Motor neuron (in vitro differentiated cells): ENCODE measurements at regions not wholly inside any gene's neighbourhood (a gene's known extent, or its start where the extent isn't known, plus 50 kb on each side); places are given as distances from the start of the nearest gene placed in this dataset.
"Not testable (repeated sequence)": the region's sequence is repeated elsewhere in the genome, so short reads cannot be mapped to it uniquely, and the experiment has no call there.

Experiments used
- ATAC-seq, 8 experiments: fragments of 200-7000 bp; cut with Tn5 transposase; replicated peaks in 6 of 8; 2 replicates each; pipeline ENCODE4 v1.8.0; 2021; ENCODE audit warnings: mild to moderate bottlenecking in 8 of 8, moderate library complexity in 8 of 8
- H3K27ac ChIP-seq, 2 donors: fragments of 250-450 bp; sonication (Bioruptor Pico); 2 replicates each; pipeline ENCODE4 v1.9.0; 2021; ENCODE audit warnings: antibody characterized with exemption in 2 of 2, mild to moderate bottlenecking in 2 of 2, moderate library complexity in 1 of 2
- H3K4me1 ChIP-seq, 2 donors: fragments of 250-450 bp; sonication (Bioruptor Pico); replicated peaks in 1 of 2; 2 replicates each; pipeline ENCODE4 v1.6.1; 2021; ENCODE audit warnings: antibody characterized with exemption in 2 of 2, mild to moderate bottlenecking in 2 of 2, moderate library complexity in 1 of 2
- H3K4me3 ChIP-seq, 5 donors: fragments of 250-450 bp; sonication (Bioruptor Pico); 2 replicates each; pipeline ENCODE4 v1.9.0; 2021; ENCODE audit warnings: antibody characterized with exemption in 5 of 5, mild to moderate bottlenecking in 5 of 5, moderate library complexity in 4 of 5
- WGBS, 10 experiments: fragments of 450-650 bp; shearing (Covaris generic); methylation state at CpG; one replicate each; pipeline ENCODE4 v1.0.0; 2022; 5-methylcytosine and 5-hydroxymethylcytosine counted together
- in situ Hi-C, 9 experiments: fragments of 400-800 bp; cut with MboI; loops; one replicate each; pipeline ENCODE4 v1.15.0; 2021; ENCODE audit warnings: low sequenced_read_pairs in 9 of 9, low pct_unique_long_range_greater_than_20kb in 2 of 9; ENCODE audit not compliant: unreplicated experiment in 9 of 9

DNA sequence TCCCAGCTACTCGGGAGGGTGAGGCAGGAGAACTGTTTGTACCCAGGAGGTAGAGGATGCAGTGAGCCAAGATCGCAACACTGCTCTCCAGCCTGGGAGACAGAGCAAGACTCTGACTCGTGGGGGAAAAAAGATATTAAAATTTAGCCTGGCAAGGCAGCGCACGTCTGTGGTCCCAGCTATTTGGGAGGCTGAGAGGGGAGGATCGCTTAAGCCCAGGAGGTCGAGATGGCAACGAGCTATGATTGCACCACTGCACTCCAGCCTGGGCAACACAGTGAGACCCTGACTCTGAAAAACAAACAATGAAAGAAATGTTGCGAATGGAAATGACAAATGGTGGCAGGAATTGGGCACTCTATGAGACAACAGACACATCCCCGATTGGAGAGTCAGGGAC lies 137.2 kb upstream of the C1QTNF3 start:
- H3K4me3 ChIP-seq, in situ Hi-C loops, H3K27ac ChIP-seq, H3K4me1 ChIP-seq, ATAC-seq: not testable (repeated sequence)
- WGBS, 10 experiments: 91 to 98% (median 93%) methylated on average over 4 to 9 of the region's 10 CpGs

DNA sequence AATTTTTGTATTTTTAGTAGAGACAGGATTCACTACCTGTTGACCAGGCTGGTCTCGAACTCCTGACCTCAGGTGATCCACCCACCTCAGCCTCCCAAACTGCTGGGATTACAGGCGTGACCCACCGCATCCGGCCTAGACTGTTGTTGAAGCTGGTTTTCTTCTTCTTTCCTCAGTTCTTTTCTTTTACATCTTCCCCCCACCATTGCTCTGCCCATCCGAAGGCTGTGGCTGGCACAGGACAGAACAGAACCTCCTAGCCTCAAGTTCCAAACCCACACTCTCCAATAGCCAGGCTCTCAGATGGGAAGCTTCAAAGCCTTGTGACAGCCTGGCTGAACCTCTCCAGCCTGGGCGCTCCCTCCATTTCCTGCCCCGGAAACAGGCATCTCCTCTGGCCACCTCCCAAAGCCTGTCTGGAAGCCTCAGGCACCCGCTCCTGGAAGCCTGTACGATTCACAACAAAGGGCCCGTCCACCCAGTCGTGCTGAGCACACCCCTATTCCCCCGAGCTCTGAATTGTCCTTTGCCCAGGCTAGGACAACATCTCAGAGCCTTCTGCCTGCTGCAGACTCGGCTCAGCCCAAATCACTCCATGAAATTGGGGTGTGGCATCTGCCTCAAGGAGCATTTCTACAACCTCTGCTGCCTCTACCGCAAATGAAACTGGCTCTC lies 138.1 kb upstream of the C1QTNF3 start:
- H3K4me1 ChIP-seq, H3K4me3 ChIP-seq, ATAC-seq, in situ Hi-C loops, H3K27ac ChIP-seq: not testable (repeated sequence)
- 73 to 100% (median 85%) methylated on average over 2 to 5 of the region's 14 CpGs; no CpG with 5 or more reads in 6 of the 10 experiments for WGBS, 10 experiments

DNA sequence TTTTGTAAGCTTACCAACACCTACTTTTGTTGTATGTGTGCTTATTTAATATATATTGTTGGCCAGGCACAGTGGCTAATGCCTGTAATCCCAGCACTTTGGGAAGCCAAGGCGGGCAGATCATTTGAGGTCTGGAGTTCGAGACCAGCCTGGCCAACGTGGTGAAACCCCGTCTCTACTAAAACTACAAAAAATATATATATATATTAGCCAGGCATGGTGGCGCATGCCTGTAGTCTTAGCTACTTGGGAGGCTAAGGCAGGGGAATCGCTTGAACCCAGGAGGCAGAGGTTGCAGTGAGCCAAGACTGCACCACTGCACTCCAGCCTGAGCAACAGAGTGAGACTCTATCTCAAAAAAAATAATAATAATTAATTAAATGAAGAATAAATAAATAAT lies 142.0 kb upstream of the C1QTNF3 start:
- H3K27ac ChIP-seq, in situ Hi-C loops, H3K4me3 ChIP-seq, H3K4me1 ChIP-seq, ATAC-seq: not testable (repeated sequence)
- 100% methylated on average over 3 to 5 of the region's 6 CpGs; no CpG with 5 or more reads in 8 of the 10 experiments for WGBS, 10 experiments

DNA sequence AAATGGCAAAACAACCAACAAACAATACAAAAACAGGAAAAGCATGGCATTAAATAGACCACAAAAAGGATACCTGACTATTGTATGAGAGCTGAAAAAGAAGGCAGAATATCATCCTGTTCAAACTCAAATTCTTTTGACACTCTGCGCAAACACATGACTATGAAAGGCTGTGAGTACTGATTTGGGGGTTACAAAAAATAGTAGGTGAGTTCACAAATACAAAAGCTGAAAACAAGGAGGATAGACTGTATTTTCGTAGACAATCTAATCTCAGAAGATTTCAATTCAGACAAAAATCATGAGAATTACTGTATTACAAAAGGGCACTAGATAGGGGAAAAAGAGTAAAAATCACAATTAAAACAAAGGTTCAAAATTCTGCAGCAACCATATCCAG lies 142.6 kb upstream of the C1QTNF3 start:
- H3K4me3 ChIP-seq, H3K4me1 ChIP-seq, H3K27ac ChIP-seq, in situ Hi-C loops, ATAC-seq: not testable (repeated sequence)
- WGBS, 10 experiments: 65 to 100% (median 94%) methylated on average over 2 of the region's 2 CpGs

DNA sequence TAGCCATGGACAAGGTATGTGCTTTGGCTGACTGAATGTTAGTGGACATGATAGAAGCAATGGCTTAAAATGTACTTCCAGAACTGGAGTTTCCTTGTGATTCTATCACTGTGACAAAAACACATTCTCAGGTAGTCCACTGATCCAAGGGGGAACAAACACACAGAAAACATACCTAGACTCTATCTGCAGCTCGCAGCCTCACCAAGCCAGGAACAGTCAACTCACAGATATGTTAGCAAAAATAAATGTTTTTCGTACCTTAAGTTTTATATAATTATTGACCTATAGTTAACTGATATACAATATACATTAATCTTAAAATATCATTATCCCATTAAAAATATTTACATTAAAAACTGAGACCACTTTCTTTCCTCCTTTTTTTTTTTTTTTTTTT lies 143.1 kb upstream of the C1QTNF3 start:
- H3K4me1 ChIP-seq, in situ Hi-C loops, H3K4me3 ChIP-seq, ATAC-seq, H3K27ac ChIP-seq: not testable (repeated sequence)
- WGBS, 10 experiments: 67 to 100% (median 100%) methylated on average over 1 of the region's 2 CpGs; no CpG with 5 or more reads in 6 of the 10 experiments

DNA sequence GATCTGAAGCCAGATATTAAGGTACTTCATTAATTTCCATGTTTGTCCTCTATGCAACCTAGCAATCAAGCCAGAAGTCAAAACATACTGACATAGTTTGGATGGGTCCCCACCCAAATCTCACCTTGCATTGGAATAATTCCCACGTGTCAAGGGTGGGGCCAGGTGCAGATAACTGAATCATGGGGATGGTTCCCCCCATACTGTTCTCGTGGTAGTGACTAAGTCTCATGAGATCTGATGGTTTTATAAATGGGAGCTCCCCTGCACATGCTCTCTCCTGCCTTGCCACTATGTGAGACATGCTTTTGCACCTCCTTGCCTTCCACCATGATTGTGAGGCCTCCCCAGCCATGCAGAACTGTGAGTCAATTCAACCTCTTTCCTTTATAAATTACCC lies 143.9 kb upstream of the C1QTNF3 start:
- H3K4me3 ChIP-seq, H3K4me1 ChIP-seq, H3K27ac ChIP-seq, ATAC-seq, in situ Hi-C loops: not testable (repeated sequence)
- WGBS, 10 experiments: 71 to 100% (median 93%) methylated on average over 1 to 2 of the region's 2 CpGs

DNA sequence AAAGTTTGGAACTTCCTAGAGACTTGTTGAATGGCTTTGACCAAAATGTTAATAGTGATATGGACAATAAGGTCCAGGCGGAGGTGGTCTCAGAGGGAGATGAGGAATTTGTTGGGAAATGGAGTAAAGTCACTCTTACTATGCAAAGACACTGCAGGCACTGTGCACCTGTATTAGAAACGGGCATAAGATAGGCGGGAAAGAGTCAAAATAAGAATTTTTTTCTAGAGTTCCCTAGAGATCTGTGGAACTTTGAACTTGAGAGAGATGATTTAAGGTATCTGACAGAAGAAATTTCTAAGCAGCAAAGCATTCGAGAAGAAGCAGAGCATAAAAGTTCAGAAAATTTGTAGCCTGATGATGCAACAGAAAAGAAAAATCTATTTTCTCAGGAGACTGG lies 144.4 kb upstream of the C1QTNF3 start:
- H3K4me3 ChIP-seq, H3K4me1 ChIP-seq, H3K27ac ChIP-seq, in situ Hi-C loops, ATAC-seq: not testable (repeated sequence)
- 100% methylated on average over 2 of the region's 4 CpGs; no CpG with 5 or more reads in 8 of the 10 experiments for WGBS, 10 experiments

DNA sequence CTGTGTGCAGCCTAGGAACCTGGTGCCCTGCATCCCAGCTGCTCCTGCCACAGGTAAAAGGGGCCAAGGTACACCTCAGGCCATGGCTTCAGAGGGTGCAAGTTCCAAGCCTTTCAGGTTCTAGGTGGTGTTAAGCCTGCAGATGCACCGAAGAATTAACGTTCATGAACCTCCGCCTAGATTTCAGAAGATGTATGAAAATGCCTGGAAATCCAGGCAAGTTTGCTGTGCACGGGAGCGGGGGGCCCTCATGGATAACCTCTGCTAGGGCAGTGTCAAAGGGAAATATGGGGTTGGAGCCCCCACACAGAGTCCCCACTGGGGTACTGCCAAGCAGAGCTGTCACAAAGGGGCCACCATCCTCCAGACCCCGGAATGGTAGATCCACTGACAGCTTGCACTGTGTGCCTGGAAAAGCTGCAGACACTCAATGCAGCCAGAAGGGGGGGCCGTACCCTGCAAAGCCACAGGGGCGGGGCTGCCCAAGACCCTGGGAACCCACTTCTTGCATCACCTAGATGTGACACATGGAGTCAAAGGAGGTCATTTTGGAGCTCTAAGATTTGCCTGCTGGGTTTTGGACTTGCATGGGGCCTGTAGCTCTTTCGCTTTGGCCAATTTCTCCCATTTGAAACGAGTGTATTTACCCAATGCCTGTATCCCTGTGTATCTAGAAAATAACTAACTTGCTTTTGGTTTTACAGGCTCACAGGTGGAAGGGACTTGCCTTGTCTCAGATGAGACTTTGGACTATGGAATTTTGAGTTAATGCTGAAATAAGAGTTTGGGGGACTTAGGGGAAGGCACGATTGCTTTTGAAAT lies 145.2 kb upstream of the C1QTNF3 start:
- H3K4me3 ChIP-seq, in situ Hi-C loops, ATAC-seq, H3K27ac ChIP-seq: not testable (repeated sequence)
- peaks cover 6 to 11% of the 10 kb centered on the region in 2 donors for H3K4me1 ChIP-seq
- 88 to 100% (median 97%) methylated on average over 3 to 6 of the region's 11 CpGs; no CpG with 5 or more reads in 1 of the 10 experiments for WGBS, 10 experiments

DNA sequence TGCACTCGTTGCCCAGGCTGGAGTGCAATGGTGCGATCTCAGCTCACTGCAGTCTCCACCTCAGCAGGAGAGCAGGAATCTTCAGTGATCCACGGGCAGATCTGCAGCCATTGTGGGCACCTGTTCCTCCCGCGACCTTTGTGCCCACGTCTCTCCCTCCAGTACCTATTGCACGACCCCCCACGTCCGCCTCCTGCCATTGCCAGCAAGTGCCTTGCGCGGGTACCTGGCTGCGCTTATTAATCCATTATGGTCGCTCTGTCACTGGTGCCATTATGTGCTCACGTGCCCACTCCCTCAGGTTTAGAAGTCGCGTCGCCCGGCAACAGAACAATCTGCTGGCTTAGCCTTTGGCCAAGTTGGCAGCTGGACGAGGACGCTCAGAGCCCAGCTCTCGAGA lies 146.2 kb upstream of the C1QTNF3 start:
- in situ Hi-C loops, ATAC-seq: not testable (repeated sequence)
- WGBS, 10 experiments: no CpG with 5 or more reads among the region's 21 CpGs

DNA sequence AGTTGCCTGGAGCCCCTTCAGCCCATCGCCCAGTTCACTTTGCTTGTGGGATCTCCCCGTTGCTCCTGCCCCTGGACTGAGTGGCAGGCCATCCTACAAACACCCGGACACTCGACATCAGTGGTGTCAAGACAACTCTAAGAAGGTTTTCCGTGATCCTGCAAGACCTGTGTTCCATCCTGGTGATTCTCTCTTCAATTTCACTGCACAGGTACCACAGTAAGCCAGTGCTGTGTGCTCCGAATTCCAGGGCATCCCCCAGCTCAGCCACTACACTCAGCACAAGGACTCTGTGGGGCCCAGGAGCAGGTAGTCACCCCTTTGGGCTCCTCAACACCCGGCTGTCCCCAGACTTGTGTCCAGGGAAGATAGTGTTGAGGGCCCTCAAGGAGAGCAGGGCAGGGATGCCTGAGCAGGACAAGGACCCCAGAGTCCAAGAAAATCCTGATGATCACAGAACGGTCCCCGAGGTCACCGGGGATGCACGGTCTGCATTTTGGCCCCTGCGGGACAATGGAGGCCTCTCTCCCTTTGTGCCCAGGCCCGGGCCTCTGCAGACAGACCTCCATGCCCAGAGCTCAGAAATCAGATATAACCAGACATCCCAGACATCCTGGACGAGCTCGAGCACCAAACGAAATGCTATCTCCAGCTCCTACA lies 146.9 kb upstream of the C1QTNF3 start:
- in situ Hi-C loops: not testable (repeated sequence)
- WGBS, 10 experiments: 91 to 98% (median 95%) methylated on average over 9 to 16 of the region's 16 CpGs

More for the DNA sequence above, 146.2 kb upstream of the C1QTNF3 start:
- not testable (repeated sequence) for H3K27ac ChIP-seq, H3K4me3 ChIP-seq
- peaks cover 6 to 11% of the 10 kb centered on the region in 2 donors for H3K4me1 ChIP-seq

DNA sequence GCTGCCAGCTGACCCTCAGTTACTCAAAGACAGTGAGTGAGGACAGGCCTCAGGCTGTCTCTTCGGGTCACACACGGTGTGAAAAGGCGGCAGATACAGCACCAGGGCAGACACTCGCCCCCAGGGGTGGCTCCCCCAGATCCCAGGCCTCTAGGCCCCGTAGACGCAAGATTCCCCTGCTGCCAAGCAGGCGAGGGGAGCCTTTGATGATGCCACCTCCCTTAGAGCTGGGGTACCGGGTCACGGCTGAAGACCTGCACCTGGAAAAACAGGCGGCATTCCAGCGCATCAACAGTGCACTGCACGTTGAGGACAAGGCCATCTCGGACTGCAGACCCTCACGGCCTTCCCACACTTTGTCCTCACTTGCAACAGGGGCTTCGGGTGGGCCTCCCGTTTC lies 147.5 kb upstream of the C1QTNF3 start:
- WGBS, 10 experiments: 75 to 100% (median 96%) methylated on average over 2 to 13 of the region's 16 CpGs; no CpG with 5 or more reads in 1 of the 10 experiments
- H3K4me3 ChIP-seq, in situ Hi-C loops, H3K27ac ChIP-seq, ATAC-seq: not testable (repeated sequence)
- peaks cover 6 to 11% of the 10 kb centered on the region in 2 donors for H3K4me1 ChIP-seq

More for the DNA sequence above, 146.9 kb upstream of the C1QTNF3 start:
- not testable (repeated sequence) for H3K4me3 ChIP-seq, H3K27ac ChIP-seq, ATAC-seq
- peaks cover 6 to 11% of the 10 kb centered on the region in 2 donors for H3K4me1 ChIP-seq

DNA sequence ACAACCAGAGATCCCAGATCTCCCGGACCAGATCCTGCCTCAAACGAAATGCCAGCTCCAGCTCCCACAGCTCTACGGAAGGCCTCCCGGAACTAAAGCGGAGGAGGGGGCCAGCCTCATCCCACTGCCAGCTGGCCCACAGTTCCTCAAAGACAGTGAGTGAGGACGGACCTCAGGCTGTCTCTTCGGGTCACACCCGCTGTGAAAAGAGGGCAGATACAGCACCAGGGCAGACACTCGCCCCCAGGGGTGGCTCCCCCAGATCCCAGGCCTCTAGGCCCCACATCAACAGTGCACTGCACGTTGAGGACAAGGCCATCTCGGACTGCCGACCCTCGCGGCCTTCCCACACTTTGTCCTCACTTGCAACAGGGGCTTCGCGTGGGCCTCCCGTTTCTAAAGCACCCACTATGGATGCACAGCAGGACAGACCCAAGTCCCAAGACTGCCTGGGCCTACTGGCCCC lies 148.3 kb upstream of the C1QTNF3 start:
- ATAC-seq, H3K4me3 ChIP-seq, in situ Hi-C loops: not testable (repeated sequence)
- WGBS, 10 experiments: 79 to 93% (median 88%) methylated on average over 10 to 17 of the region's 17 CpGs
- H3K4me1 ChIP-seq: peaks cover 6 to 11% of the 10 kb centered on the region in 2 donors
- peak overlapping the region in 1 of 2 donors; percentile 7 for H3K27ac ChIP-seq
